H1 (cell line): ENCODE measurements at regions not wholly inside any gene's neighbourhood (a gene's known extent, or its start where the extent isn't known, plus 50 kb on each side); places are given as distances from the start of the nearest gene placed in this dataset.

Experiments used
- CTCF ChIA-PET: fragments of 300-600 bp; sonication (Branson Sonifier 250); formaldehyde crosslinking; loops from one replicate; lab custom pipeline; 2021; ENCODE audit not compliant: partially characterized antibody; lab: Charles Lee
- POLR2A ChIA-PET: fragments of 300-600 bp; sonication (Branson Sonifier 250); formaldehyde crosslinking; loops from one replicate; lab custom pipeline; 2021; ENCODE audit warnings: inconsistent platforms; ENCODE audit not compliant: partially characterized antibody; lab: Charles Lee
- DNase-seq, 2 experiments: peaks; one replicate each; pipeline versions ENCODE4 v3.0.0 to v3.0.0-alpha.2; 2010 to 2022; ENCODE audit warnings: low spot score in 2 of 2, low read depth in 1 of 2, mixed read lengths in 1 of 2
- FAIRE-seq: peaks from 2 replicates; lab custom pipeline; 2011; peaks lifted over from hg19 to GRCh38; lab: Jason Lieb, UNC
- H2AFZ ChIP-seq: 2 replicates; pipeline ENCODE4 v1.8.1; 2012; ENCODE audit warnings: low read length, inconsistent platforms
- H2AK5ac ChIP-seq: 2 replicates; pipeline ENCODE4 v1.6.1; 2013; ENCODE audit warnings: low read depth, low read length
- H2BK120ac ChIP-seq: replicated peaks from 2 replicates; pipeline ENCODE3; 2013; ENCODE audit warnings: low read depth, low read length, inconsistent platforms
- H2BK12ac ChIP-seq: 2 replicates; pipeline ENCODE4 v1.6.1; 2013; ENCODE audit warnings: low read depth, low read length
- H2BK15ac ChIP-seq: 2 replicates; pipeline ENCODE4 v1.6.1; 2013; ENCODE audit warnings: low read length
- H2BK20ac ChIP-seq: 2 replicates; pipeline ENCODE4 v1.6.1; 2013; ENCODE audit warnings: low read length
- H2BK5ac ChIP-seq: 2 replicates; pipeline ENCODE4 v1.6.1; 2013; ENCODE audit warnings: low read depth, low read length
- H3K14ac ChIP-seq: 2 replicates; pipeline ENCODE4 v1.6.1; 2013; ENCODE audit warnings: inconsistent platforms; ENCODE audit not compliant: insufficient read length
- H3K18ac ChIP-seq: 2 replicates; pipeline ENCODE4 v1.6.1; 2013; ENCODE audit warnings: low read length; ENCODE audit errors: extremely low read depth
- H3K23ac ChIP-seq: 2 replicates; pipeline ENCODE4 v1.6.1; 2013; ENCODE audit warnings: inconsistent platforms; ENCODE audit not compliant: insufficient read length
- H3K23me2 ChIP-seq: 2 replicates; pipeline ENCODE4 v1.6.1; 2013; ENCODE audit warnings: low read depth, low read length
- H3K27ac ChIP-seq: 2 replicates; pipeline ENCODE4 v1.6.1; 2011; ENCODE audit warnings: low read depth, low read length, inconsistent platforms
- H3K27me3 ChIP-seq, 4 experiments: replicated peaks in 1 of 4; 1 replicate in 1 of 4; 2 replicates in 3 of 4; pipeline versions ENCODE4 v1.6.1 to v1.8.1; 2011 to 2013; ENCODE audit warnings: low read length in 3 of 4, mild to moderate bottlenecking in 3 of 4, inconsistent platforms in 2 of 4, mixed read lengths in 2 of 4, moderate library complexity in 1 of 4; ENCODE audit not compliant: control insufficient read depth in 3 of 4, insufficient read depth in 3 of 4; ENCODE audit errors: extremely low read depth in 1 of 4
- H3K36me3 ChIP-seq, 4 experiments: 2 replicates each; pipeline versions ENCODE4 v1.6.1 to v1.8.1; 2011 to 2013; ENCODE audit warnings: mild to moderate bottlenecking in 4 of 4, low read length in 3 of 4, moderate library complexity in 2 of 4, control low read depth in 1 of 4, inconsistent platforms in 1 of 4; ENCODE audit not compliant: insufficient read depth in 4 of 4, control insufficient read depth in 2 of 4
- H3K4ac ChIP-seq: replicated peaks from 2 replicates; pipeline ENCODE3; 2013; ENCODE audit warnings: low read length, low read depth, mixed read lengths, inconsistent platforms; ENCODE audit not compliant: insufficient read length
- H3K4me1 ChIP-seq, 4 experiments: replicated peaks in 1 of 4; 1 replicate in 1 of 4; 2 replicates in 3 of 4; pipeline versions ENCODE4 v1.6.1 to v1.8.1; 2011 to 2013; ENCODE audit warnings: low read length in 3 of 4, inconsistent platforms in 2 of 4, mixed read lengths in 1 of 4; ENCODE audit not compliant: insufficient read depth in 4 of 4, control insufficient read depth in 3 of 4
- H3K4me2 ChIP-seq, 2 experiments: 2 replicates each; pipeline versions ENCODE4 v1.6.1 to v1.8.1; 2011 to 2013; ENCODE audit warnings: low read depth in 2 of 2, low read length in 2 of 2, control low read depth in 1 of 2, inconsistent platforms in 1 of 2, mild to moderate bottlenecking in 1 of 2; ENCODE audit not compliant: insufficient read depth in 1 of 2
- H3K4me3 ChIP-seq, 4 experiments: fragments of 200-600, 300-600 bp in 1 of 4; sonication (generic), shearing (Covaris generic), sonication (Bioruptor Twin) in 1 of 4; 2 replicates each; pipeline versions ENCODE4 v1.5.1 to v1.8.1; 2011 to 2016; ENCODE audit warnings: low read length in 4 of 4, low read depth in 3 of 4, control low read depth in 2 of 4, inconsistent platforms in 2 of 4, mild to moderate bottlenecking in 2 of 4, mixed read lengths in 1 of 4, moderate library complexity in 1 of 4; ENCODE audit not compliant: insufficient read depth in 2 of 4; ENCODE audit errors: extremely low read depth in 1 of 4
- H3K56ac ChIP-seq: replicated peaks from 2 replicates; pipeline ENCODE3; 2013; ENCODE audit warnings: low read depth, mild to moderate bottlenecking, mixed read lengths, low read length, inconsistent platforms; ENCODE audit not compliant: insufficient read length
- H3K79me1 ChIP-seq: 2 replicates; pipeline ENCODE4 v1.6.1; 2013; ENCODE audit warnings: low read depth, low read length, control low read depth
- H3K79me2 ChIP-seq, 2 experiments: 2 replicates each; pipeline versions ENCODE4 v1.6.1 to v1.8.1; 2012 to 2013; ENCODE audit warnings: low read length in 2 of 2, mild to moderate bottlenecking in 2 of 2, inconsistent platforms in 1 of 2; ENCODE audit not compliant: insufficient read depth in 2 of 2, control insufficient read depth in 1 of 2
- H3K9ac ChIP-seq, 4 experiments: replicated peaks in 1 of 4; 1 replicate in 1 of 4; 2 replicates in 3 of 4; pipeline versions ENCODE4 v1.6.1 to v1.8.1; 2011 to 2013; ENCODE audit warnings: low read depth in 3 of 4, low read length in 3 of 4, control low read depth in 2 of 4, mild to moderate bottlenecking in 2 of 4, moderate library complexity in 2 of 4, inconsistent platforms in 1 of 4; ENCODE audit errors: extremely low read depth in 1 of 4
- H3K9me3 ChIP-seq, 2 experiments: 2 replicates each; pipeline versions ENCODE4 v1.6.1 to v1.8.1; 2012 to 2013; ENCODE audit warnings: mild to moderate bottlenecking in 2 of 2, moderate library complexity in 2 of 2, control low read depth in 1 of 2, inconsistent platforms in 1 of 2, low read depth in 1 of 2, low read length in 1 of 2, mixed read lengths in 1 of 2; ENCODE audit not compliant: insufficient read depth in 2 of 2
- H4K20me1 ChIP-seq, 2 experiments: replicated peaks in 1 of 2; 2 replicates each; pipeline versions ENCODE3 to v1.8.1; 2011 to 2013; ENCODE audit warnings: inconsistent platforms in 2 of 2, low read length in 2 of 2, mild to moderate bottlenecking in 1 of 2; ENCODE audit not compliant: insufficient read depth in 2 of 2, control insufficient read depth in 1 of 2
- H4K5ac ChIP-seq: 2 replicates; pipeline ENCODE4 v1.6.1; 2013; ENCODE audit warnings: low read length, low read depth, mixed read lengths, inconsistent platforms; ENCODE audit not compliant: insufficient read length
- H4K8ac ChIP-seq: 2 replicates; pipeline ENCODE4 v1.8.0; 2013; ENCODE audit warnings: mild to moderate bottlenecking, moderate library complexity, low read length, inconsistent platforms; ENCODE audit not compliant: insufficient read depth; ENCODE audit errors: extremely low read depth
- H4K91ac ChIP-seq: replicated peaks from 2 replicates; pipeline ENCODE3; 2013; ENCODE audit warnings: low read length, mixed read lengths, inconsistent platforms; ENCODE audit not compliant: insufficient read length
- EP300 ChIP-seq, 2 experiments: IDR thresholded peaks; 1 replicate in 1 of 2; 2 replicates in 1 of 2; pipeline ENCODE4 v1.6.1; 2011 to 2012; ENCODE audit warnings: low read depth in 2 of 2, low read length in 2 of 2, mild to moderate bottlenecking in 2 of 2, borderline replicate concordance in 1 of 2, inconsistent platforms in 1 of 2, moderate library complexity in 1 of 2
- GTF2F1 ChIP-seq: IDR thresholded peaks from 2 replicates; pipeline ENCODE4 v1.6.1; 2012; ENCODE audit warnings: low read depth, low read length, improper control_type of control experiment, borderline replicate concordance
- HDAC2 ChIP-seq, 2 experiments: fragments of 300-600 bp in 1 of 2; sonication (generic) in 1 of 2; IDR thresholded peaks; 2 replicates each; pipeline ENCODE4 v1.6.1; 2011 to 2012; ENCODE audit warnings: low read depth in 2 of 2, low read length in 2 of 2, mild to moderate bottlenecking in 2 of 2, moderate library complexity in 2 of 2, borderline replicate concordance in 1 of 2, inconsistent platforms in 1 of 2
- JUND ChIP-seq: IDR thresholded peaks from 2 replicates; pipeline ENCODE4 v1.6.1; 2011; ENCODE audit warnings: mild to moderate bottlenecking, improper control_type of control experiment, low read length
- KDM1A ChIP-seq: fragments of 200-600, 300-600 bp; sonication (generic); IDR thresholded peaks from 2 replicates; pipeline ENCODE4 v1.7.1; 2016; ENCODE audit warnings: mild to moderate bottlenecking, low read length, borderline replicate concordance
- KDM5A ChIP-seq: fragments of 200-600 bp; IDR thresholded peaks from 2 replicates; pipeline ENCODE4 v1.7.1; 2012; ENCODE audit warnings: mild to moderate bottlenecking, low read length, inconsistent platforms, mixed read lengths
- POLR2A ChIP-seq, 2 experiments: IDR thresholded peaks; 1 replicate in 1 of 2; 2 replicates in 1 of 2; pipeline ENCODE4 v1.6.1; 2011; ENCODE audit warnings: low read depth in 2 of 2, low read length in 2 of 2, mild to moderate bottlenecking in 2 of 2; ENCODE audit errors: control extremely low read depth in 1 of 2
- RFX5 ChIP-seq: IDR thresholded peaks from 2 replicates; pipeline ENCODE4 v1.6.1; 2011; ENCODE audit warnings: low read depth, low read length, improper control_type of control experiment, borderline replicate concordance
- SIN3A ChIP-seq, 2 experiments: IDR thresholded peaks in 1 of 2; conservative IDR thresholded peaks in 1 of 2; 2 replicates each; pipeline ENCODE4 v1.6.1; 2011 to 2012; ENCODE audit warnings: low read length in 2 of 2, improper control_type of control experiment in 1 of 2, low read depth in 1 of 2, mild to moderate bottlenecking in 1 of 2
- TCF12 ChIP-seq: IDR thresholded peaks from 2 replicates; pipeline ENCODE4 v1.6.1; 2011; ENCODE audit warnings: low read depth, mild to moderate bottlenecking, low read length
- WGBS, 2 experiments: shearing (Covaris generic) in 1 of 2; methylation state at CpG; one replicate each; pipeline versions ENCODE4 v1.1.6 to v1.1.7; 2013 to 2015; ENCODE audit warnings: low lambda C conversion rate in 2 of 2, mixed read lengths in 2 of 2, inconsistent platforms in 1 of 2, low coverage in 1 of 2, missing lambda C conversion rate in 1 of 2; ENCODE audit not compliant: insufficient replicate concordance in 2 of 2, insufficient coverage in 1 of 2, insufficient read length in 1 of 2; ENCODE audit errors: extremely low coverage in 1 of 2, missing lambda C conversion rate in 1 of 2; 5-methylcytosine and 5-hydroxymethylcytosine counted together

DNA sequence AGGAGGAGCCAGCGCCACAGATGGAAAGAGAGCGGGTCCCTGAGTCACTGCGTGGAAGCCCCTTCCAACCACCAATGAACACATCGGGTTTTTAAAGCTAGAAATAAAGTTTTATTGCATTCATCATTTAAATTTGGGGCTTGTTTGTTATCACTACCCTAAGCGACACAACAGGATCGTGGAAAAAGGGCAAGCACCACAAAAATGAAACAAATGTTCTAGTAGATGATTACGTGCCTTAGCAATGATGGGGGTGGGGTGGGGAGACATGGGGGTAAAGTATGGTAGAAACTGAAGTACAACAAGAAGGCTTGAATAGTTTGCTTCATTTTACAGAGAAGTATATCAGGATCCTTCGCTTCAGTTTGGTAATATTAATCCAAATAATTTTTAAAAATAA lies 221.6 kb upstream of the ATP10A start:
- no peak overlapping the region for H2BK15ac ChIP-seq
- no peaks in the 10 kb centered on the region for H3K36me3 ChIP-seq
- ChIA-PET POLR2A (no interaction called here), CTCF (interaction anchor here (6.5 kb wide), 1 partner anchor 10 kb away, joined by 40 read pairs; no protein-coding TSS in a partner anchor)
- peaks cover 3% of the 10 kb centered on the region; the same call in 1 of the 2 replicates for H3K23me2 ChIP-seq
- H4K8ac ChIP-seq = peak overlapping the region; percentile 22; the same call in 1 of the 2 replicates
- H3K79me1 ChIP-seq = no peaks in the 10 kb centered on the region
- no peak overlapping the region for H3K4ac ChIP-seq
- H3K9me3 ChIP-seq = no peaks in the 10 kb centered on the region
- H3K79me2 ChIP-seq = no peaks in the 10 kb centered on the region
- H3K9ac ChIP-seq = no peak overlapping the region
- 91% methylated on average over 8 of the region's 8 CpGs; no CpG with 5 or more reads in 1 of the 2 experiments for WGBS, 2 experiments
- TF ChIP-seq JUND = no peak
- no peak for TF ChIP-seq POLR2A (IDR thresholded peaks at IDR 0.05; ENCODE audit: control extremely low read depth in 1 of 2, low read depth in 2 of 2, low read length in 2 of 2)
- TF ChIP-seq EP300 (IDR thresholded peaks at IDR 0.05; ENCODE audit: borderline replicate concordance in 1 of 2, low read depth in 2 of 2, low read length in 2 of 2) = no peak
- TF ChIP-seq RFX5 = no peak
- no peak for TF ChIP-seq HDAC2 (IDR thresholded peaks at IDR 0.05; ENCODE audit: borderline replicate concordance in 1 of 2, low read depth in 2 of 2, low read length in 2 of 2)
- no peak for TF ChIP-seq KDM5A
- no peak for TF ChIP-seq SIN3A (conservative IDR thresholded peaks at IDR 0.05 in 1 of 2, IDR thresholded peaks at IDR 0.05 in 1 of 2; ENCODE audit: low read depth in 1 of 2, low read length in 2 of 2)
- TF ChIP-seq TCF12 = no peak
- no peak for TF ChIP-seq GTF2F1
- TF ChIP-seq KDM1A = no peak
- peaks cover 1 to 9% (median 5%) of the 10 kb centered on the region in 4 experiments; a peak in 6 of 7 replicates for H3K4me1 ChIP-seq
- H3K18ac ChIP-seq = no peak overlapping the region
- H2AFZ ChIP-seq = peak overlapping the region; percentile 9; the same call in 1 of the 2 replicates
- no peak overlapping the region for H3K27ac ChIP-seq
- no peak overlapping the region for H2BK120ac ChIP-seq
- H2BK5ac ChIP-seq = 0 out of 2 replicates have a peak overlapping the region, but pooled peaks have one; percentile 30
- no peak overlapping the region for H3K14ac ChIP-seq
- H3K4me2 ChIP-seq = no peak overlapping the region
- no peak overlapping the region for H4K91ac ChIP-seq
- H2BK20ac ChIP-seq = 0 out of 2 replicates have a peak overlapping the region, but pooled peaks have one; percentile 17
- no peak overlapping the region for H2AK5ac ChIP-seq
- no peak overlapping the region; the same call in 1 of the 2 replicates for H2BK12ac ChIP-seq
- no peak for FAIRE-seq
- H3K56ac ChIP-seq = no peak overlapping the region
- H4K20me1 ChIP-seq = no peaks in the 10 kb centered on the region
- no peaks in the 10 kb centered on the region for H3K27me3 ChIP-seq
- H3K23ac ChIP-seq = no peak overlapping the region
- no peak overlapping the region for H3K4me3 ChIP-seq
- DNase-seq = no peak
- H4K5ac ChIP-seq = no peak overlapping the region
